Body of pancreas (tissue), 4 donors: ENCODE measurements at regions not wholly inside any gene's neighbourhood (a gene's known extent, or its start where the extent isn't known, plus 50 kb on each side); places are given as distances from the start of the nearest gene placed in this dataset.
A peak's percentile ranks its signal among the peaks of the same experiment; 100 is the strongest.

Source experiments
- ATAC-seq: fragments of 150-250 bp; one replicate; pipeline ENCODE4 v1.9.1; 2016
- DNase-seq, 4 donors: peaks; one replicate each; pipeline ENCODE4 v3.0.0-alpha.2; 2019
- H3K27ac ChIP-seq, 4 donors: fragments of 200-600 bp; sonication (generic); 1 replicate in 3 of 4; 2 replicates in 1 of 4; pipeline versions ENCODE4 v1.5.1 to v1.6.1; 2016 to 2019; ENCODE audit warnings: mild to moderate bottlenecking in 1 of 4, mixed read lengths in 1 of 4, moderate library complexity in 1 of 4
- H3K27me3 ChIP-seq, 2 donors: fragments of 200-600 bp; sonication (generic); one replicate each; pipeline ENCODE4 v1.6.0; 2016; ENCODE audit warnings: mild to moderate bottlenecking in 1 of 2
- H3K36me3 ChIP-seq, 2 donors: fragments of 200-600 bp; sonication (generic); replicated peaks in 1 of 2; 2 replicates each; pipeline ENCODE4 v1.5.1; 2016; ENCODE audit warnings: low read depth in 2 of 2; ENCODE audit not compliant: insufficient read depth in 1 of 2
- H3K4me1 ChIP-seq: fragments of 200-600 bp; sonication (generic); one replicate; pipeline ENCODE4 v1.6.0; 2016
- H3K4me3 ChIP-seq, 2 donors: fragments of 200-600 bp; sonication (generic); 1 replicate in 1 of 2; 2 replicates in 1 of 2; pipeline ENCODE4 v1.5.1; 2016 to 2019
- H3K9me3 ChIP-seq, 3 donors: fragments of 200-600 bp; sonication (generic); 1 replicate in 2 of 3; 2 replicates in 1 of 3; pipeline ENCODE4 v1.5.1; 2016
- CTCF ChIP-seq, 7 experiments: fragments of 450-650 bp in 4 of 7; fragments of 200-600 bp in 3 of 7; sonication (generic) in 3 of 7; IDR thresholded peaks; one replicate each; pipeline ENCODE4 v1.5.1; 2016 to 2019; ENCODE audit warnings: antibody characterized with exemption in 7 of 7
- POLR2A ChIP-seq, 3 donors: fragments of 450-650 bp; IDR thresholded peaks; one replicate each; pipeline ENCODE4 v1.6.1; 2016; ENCODE audit warnings: antibody characterized with exemption in 3 of 3, mild to moderate bottlenecking in 2 of 3
- WGBS, 2 donors: methylation state at CpG; one replicate each; pipeline ENCODE4 v1.1.5; 2017; 5-methylcytosine and 5-hydroxymethylcytosine counted together
- intact Hi-C: fragments of 100-400 bp; cut with DNase I; formaldehyde crosslinking; loops from one replicate; pipeline ENCODE4 v1.15.1; 2023

- H3K4me1 ChIP-seq: no peaks in the 10 kb centered on the region
- no peaks in the 10 kb centered on the region for H3K27me3 ChIP-seq
- 80 to 81% methylated on average over 4 of the region's 4 CpGs for WGBS, 2 donors
- intact Hi-C loops: no loop called here
- DNase-seq: no peak
- TF ChIP-seq POLR2A (IDR thresholded peaks at IDR 0.05) (no peak), CTCF (IDR thresholded peaks at IDR 0.05) (no peak)
- H3K27ac ChIP-seq: no peak overlapping the region
- no peaks in the 10 kb centered on the region for H3K36me3 ChIP-seq
- H3K4me3 ChIP-seq: no peak overlapping the region
- ATAC-seq: no peak
- H3K9me3 ChIP-seq: no peaks in the 10 kb centered on the region
Measured at GRCh38 chr3:82364827-82365226, 603.4 kb upstream of the GBE1 start.

- 62 to 68% methylated on average over 1 of the region's 1 CpG for WGBS, 2 donors
- DNase-seq: no peak
- intact Hi-C loops: no loop called here
- Histone ChIP-seq H3K4me3 (no peak overlapping the region), H3K27me3 (no peaks in the 10 kb centered on the region), H3K36me3 (no peaks in the 10 kb centered on the region), H3K27ac (no peak overlapping the region), H3K4me1 (no peaks in the 10 kb centered on the region), H3K9me3 (no peaks in the 10 kb centered on the region)
- TF ChIP-seq POLR2A (IDR thresholded peaks at IDR 0.05): no peak
- TF ChIP-seq CTCF (IDR thresholded peaks at IDR 0.05): no peak
- no peak for ATAC-seq
Measured at GRCh38 chr3:82363131-82363530, 601.7 kb upstream of the GBE1 start.

- no peak overlapping the region for H3K4me3 ChIP-seq
- TF ChIP-seq POLR2A (IDR thresholded peaks at IDR 0.05) (no peak), CTCF (IDR thresholded peaks at IDR 0.05) (no peak)
- H3K9me3 ChIP-seq: no peaks in the 10 kb centered on the region
- no peak overlapping the region for H3K27ac ChIP-seq
- ATAC-seq: no peak
- WGBS, 2 donors: 80 to 89% methylated on average over 2 of the region's 2 CpGs
- intact Hi-C loops: no loop called here
- no peaks in the 10 kb centered on the region for H3K36me3 ChIP-seq
- DNase-seq: no peak
- peaks cover 15% of the 10 kb centered on the region for H3K4me1 ChIP-seq
- no peaks in the 10 kb centered on the region for H3K27me3 ChIP-seq
Measured at GRCh38 chr3:82355228-82355627, 593.8 kb upstream of the GBE1 start.

- ATAC-seq: peak; percentile 92
- no peak overlapping the region for H3K27ac ChIP-seq
Measured at GRCh38 chr3:82354228-82354627, 592.8 kb upstream of the GBE1 start.

More at GRCh38 chr3:82354228-82354627, 592.8 kb upstream of the GBE1 start:
- Histone ChIP-seq H3K36me3 (no peaks in the 10 kb centered on the region), H3K4me1 (peaks cover 15% of the 10 kb centered on the region), H3K27me3 (no peaks in the 10 kb centered on the region), H3K4me3 (no peak overlapping the region), H3K9me3 (no peaks in the 10 kb centered on the region)
- DNase-seq: peak; percentile 19 to 53 (median 30)
- TF ChIP-seq POLR2A (IDR thresholded peaks at IDR 0.05): no peak
- TF ChIP-seq CTCF (IDR thresholded peaks at IDR 0.05): no peak
- intact Hi-C loops: no loop called here
- WGBS, 2 donors: 33 to 41% methylated on average over 4 of the region's 4 CpGs
